ENCODE measurements at regions not wholly inside any gene's neighbourhood (a gene's known extent, or its start where the extent isn't known, plus 50 kb on each side); places are given as distances from the start of the nearest gene placed in this dataset.

DNA sequence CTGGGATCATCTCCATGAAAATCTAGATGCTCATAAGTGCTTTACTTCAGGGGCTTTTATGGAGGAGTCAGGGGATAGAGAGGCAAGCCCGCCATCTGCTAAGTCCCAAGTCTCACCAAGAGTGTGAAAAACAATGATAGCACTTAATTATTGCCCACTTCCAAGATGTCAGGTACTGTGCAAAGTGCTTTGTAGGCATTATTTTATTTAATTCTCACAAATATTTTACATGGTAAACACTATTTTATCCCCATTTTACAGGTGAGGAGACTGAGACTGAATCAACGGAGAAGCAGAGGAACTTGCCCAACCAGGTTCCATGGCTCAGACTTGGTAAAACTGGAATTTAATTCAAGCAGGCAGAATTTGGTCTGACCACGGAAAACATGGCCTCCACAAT lies 147.5 kb downstream of the ACKR3 start:
- DNase-seq (ENCODE audit: low read depth in 2 of 2) = no peak

DNA sequence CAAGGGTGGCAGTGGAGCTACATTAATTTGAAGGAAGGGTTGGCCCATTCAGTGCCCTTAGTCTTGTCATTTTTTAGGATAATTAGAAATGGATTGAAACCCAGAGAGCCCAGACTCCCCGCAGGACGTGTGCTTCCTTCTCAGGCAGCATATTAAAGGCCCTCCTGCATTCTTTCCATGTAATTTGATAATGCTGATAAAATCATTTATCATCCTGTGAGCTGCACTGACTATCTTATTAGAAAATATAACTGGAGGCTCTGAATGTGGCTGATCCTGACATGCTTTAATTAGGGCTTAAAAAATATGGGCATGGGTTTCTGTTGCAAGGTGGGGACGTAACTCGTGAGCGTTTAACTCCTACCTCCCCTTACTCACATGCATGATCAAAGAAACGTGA lies 148.1 kb downstream of the ACKR3 start:
- no peak for DNase-seq (ENCODE audit: low read depth in 2 of 2)

DNA sequence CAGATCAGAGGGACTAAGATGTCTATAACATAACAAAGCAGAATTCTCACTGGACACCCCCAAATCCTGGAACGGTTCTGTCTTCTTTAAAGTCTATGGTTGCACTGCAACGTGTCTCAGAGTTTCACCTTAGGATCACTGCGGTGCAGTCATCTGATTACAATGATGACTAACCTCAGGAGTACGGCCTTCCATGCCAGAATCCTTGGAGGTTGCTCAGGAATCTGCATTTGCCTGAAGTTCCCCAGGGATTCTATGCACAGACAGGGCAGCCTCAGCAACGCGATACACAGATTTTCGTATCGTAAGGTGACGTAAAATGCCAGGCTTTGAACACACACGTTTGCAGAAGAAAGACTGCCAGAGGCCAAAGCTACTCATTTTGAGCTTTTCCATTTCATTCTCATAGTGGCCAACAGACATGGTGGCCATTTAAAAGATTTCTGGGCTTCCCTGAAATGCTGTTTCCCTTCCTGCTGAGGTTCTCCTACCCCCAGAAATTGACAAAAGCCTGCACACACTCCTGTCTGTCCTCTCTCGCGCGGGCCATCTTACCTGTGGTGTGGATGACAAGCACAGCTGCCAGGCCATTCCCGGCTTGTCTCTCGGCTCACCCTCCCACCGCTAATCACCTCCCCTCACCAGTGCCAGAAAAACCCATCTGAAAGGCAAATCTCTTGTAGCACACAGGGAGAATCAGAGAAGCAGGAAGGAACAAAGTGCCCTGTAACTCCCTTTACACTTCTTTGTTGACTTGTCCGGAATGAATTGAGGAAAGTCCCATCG lies 148.8 kb downstream of the ACKR3 start:
- no peak for DNase-seq (ENCODE audit: low read depth in 2 of 2)

DNA sequence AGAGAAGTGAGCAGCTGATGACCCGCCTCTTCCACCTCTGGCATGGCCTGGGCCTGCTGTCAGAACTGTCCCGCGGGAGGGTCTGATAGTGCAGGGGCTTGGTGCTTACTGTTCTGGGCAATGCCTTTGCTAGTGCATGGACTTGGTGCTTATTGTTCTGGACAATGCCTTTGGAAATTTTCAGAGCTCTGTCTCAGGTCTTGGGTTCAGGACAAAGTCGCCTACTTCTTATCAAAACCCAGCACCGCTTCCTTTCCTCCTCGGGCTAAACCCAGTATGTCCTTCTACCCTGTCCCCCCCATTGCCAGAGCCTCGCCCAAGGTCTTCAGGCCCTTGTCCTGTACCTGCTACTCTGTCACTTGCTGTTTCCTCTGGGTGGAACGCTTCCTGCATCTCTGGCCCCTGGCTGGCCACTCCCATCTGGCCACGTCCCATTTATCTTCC lies 149.6 kb downstream of the ACKR3 start:
- DNase-seq (ENCODE audit: low read depth in 2 of 2) = no peak

DNA sequence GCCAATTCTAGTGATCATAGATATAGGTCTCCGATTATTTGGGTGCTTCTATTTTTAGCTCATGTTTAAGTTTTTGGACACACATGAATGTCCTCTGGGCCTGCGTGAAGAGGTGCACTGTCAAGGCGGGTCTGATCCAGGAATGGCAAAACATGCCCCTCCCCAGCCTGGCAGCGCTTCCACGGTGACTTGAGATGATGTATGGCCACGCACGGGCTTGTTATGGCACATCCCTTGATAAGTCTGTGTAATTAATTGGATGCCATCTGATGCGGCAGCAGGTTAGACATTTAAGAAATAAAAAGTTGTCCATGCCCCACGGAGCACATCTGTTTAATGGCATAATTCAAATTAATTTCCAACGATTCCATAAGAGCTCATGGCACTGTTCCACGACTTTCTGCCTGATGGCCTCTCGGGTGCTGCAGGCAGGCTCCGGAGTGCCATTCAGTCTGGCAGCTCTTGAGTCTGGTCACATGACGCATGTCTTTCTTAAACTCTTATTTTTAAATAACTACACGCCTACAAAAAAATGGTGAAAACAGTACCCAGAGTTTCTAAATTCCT lies 151.4 kb downstream of the ACKR3 start:
- no peak for DNase-seq (ENCODE audit: low read depth in 2 of 2)

DNA sequence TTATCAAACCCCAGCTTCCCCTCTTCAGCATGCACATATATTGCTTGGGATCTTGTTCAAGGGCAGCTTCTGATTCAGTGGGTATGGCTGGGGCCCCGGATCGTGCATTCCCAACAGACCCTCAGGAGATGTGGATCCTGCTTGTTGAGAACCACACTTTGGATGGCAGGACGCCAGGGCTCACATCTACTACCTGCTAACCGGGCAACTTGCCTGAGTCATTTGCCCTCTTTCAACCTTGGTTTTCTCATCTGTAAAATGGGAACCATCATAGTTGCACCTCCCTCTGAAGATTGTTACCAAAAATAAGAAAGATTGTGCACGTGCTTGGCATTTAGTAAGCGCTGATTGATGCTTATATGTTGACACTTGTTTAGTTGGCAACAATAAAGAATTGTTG lies 154.6 kb downstream of the ACKR3 start:
- DNase-seq (ENCODE audit: low read depth in 2 of 2) = no peak

DNA sequence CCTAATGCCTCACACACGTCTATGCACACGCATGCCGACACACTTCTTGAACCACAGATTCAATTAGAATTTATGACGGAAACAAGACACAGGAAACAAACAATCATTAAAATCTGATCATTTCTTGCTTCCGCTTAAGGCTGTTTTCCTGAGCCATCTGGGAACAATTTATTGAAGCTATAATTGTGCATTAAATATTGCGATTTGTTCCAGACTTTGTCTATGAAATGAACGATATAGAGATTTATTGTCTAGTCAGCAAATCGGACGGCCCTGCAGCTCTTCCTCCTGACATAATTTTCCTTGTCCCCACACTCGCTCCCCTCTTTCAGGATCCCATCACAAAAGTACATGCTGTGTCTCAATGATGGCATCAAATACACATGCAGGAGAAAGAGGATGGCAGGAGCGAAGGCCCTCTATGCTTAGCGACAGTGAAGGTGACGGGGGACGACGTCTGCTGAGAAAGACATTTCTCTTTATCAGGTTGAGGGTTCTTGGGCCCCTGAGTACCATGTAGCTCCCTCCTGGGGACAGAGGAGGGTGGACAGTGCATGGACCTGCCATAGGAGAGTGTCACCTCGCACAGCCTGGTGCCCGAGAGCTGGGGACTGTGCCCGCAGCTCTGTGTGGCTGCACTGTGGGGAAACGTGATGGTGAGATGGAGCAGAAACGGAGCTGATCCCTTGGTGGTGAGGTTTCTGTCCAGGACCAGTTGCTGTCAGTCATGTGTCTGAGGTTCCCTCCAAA lies 157.3 kb downstream of the ACKR3 start:
- DNase-seq (ENCODE audit: low read depth in 2 of 2) = no peak

DNA sequence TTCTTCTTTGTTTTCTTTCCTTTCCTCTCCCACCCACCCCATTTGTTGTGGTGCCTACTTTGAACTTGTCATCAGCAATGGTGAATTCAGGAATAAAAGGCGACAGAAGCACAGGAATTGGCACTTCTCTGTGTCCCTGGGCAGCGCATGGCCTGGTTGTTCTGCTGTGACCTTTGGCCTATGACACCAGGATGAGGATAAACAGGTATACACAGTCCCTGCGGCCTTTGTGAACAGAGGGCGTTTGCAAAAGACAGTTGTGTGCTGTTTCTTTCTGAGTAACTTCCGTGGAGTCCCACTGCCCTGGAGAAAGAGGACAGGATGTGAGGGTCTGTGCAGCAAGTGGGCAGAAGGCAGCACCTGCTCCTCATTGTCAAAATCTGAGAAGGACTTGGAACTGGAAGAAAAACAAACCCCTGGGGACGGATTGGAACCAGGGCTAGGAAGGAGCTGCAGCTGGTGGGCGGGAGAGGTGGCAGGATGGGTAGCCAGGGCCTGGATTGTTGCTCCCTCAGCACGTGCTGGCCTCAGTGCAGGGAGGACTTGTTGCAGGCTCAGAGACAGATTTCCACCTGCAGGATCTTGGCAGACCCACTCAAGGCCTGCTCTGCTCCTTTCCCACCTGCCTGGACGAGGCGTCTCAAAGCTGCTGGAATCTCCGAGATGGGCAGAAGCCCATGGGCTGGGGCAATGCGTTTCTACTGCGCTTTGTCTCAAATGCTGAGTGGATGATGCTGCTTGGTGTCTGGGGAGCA lies 159.5 kb downstream of the ACKR3 start:
- no peak for DNase-seq (ENCODE audit: low read depth in 2 of 2)

DNA sequence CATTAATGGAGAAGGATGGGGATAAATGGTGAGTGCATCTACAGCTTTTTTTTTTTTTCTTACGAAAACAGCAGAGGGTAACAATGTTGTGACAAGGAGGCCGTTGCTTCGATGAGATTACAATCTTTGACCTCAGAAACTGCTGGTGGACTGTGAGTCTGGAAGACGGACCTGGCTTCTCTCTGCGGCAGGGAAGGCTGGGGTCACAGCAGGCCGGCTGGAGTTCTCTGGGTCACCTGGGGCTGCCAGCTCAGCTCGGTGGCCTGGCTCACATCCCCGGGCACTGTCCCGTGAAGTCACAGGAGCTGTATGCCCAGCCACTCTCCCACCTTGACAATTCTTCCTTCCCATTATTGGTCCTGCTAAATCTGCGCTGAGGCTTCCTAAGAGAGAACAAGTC lies 160.8 kb downstream of the ACKR3 start:
- no peak for DNase-seq (ENCODE audit: low read depth in 2 of 2)

DNA sequence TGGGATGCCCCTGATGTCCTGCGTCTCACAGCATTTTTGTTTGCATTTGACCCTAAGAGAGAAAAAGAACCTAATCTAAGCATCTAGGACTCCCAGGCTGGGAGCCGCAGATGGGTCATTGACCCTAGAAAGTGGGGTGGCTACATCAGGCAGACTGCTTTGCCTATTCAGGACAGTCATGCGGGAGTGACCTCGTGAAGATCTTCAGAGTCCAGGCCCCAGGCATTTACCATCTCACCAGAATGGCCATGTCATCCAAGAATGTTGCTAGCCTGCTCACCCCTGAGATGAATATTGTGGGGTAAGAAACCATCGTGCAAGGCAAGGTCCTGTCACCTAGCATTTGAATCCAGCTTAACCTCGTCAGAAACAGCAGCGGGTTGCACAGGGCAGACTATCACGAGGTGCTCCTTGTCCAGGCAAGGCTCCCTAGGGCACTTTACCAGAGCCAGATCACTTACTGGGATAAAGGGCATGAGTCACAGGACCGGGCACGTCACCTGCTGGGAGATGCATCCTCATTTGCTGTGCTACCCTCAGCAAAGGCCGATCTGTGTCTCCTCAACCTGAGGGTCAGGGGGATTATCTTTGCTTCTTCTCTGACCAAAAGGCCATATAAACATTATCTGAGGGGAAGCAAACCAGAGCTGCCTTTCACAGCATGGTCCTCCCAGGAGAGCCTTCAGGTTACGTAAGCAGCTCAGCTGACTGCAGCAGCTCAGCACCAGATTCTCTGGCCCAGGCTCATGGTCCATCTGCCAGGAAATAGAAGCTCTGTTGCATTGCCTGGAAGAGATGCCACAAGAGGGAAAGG lies 162.3 kb downstream of the ACKR3 start:
- DNase-seq (ENCODE audit: low read depth in 2 of 2) = no peak

DNA sequence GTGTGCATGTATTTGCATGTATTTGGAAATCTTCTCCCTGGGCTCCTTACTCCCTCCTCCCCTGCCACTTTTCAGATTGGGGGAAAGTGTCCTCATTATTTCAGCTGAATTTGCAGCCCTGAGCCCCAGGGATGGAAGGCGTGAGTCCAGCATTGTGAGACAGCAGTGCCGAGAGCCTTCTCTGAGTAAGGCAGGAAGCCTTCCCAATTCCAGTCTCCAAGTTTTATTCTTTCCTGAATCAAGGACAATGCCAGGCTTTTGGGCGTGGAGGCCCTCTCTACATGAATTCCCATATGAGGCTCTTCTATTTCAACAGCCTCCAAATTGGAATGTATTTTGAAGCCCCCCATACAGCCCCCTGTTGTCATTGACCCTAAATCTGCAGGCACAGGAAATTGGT lies 163.5 kb downstream of the ACKR3 start:
- no peak for DNase-seq (ENCODE audit: low read depth in 2 of 2)

DNA sequence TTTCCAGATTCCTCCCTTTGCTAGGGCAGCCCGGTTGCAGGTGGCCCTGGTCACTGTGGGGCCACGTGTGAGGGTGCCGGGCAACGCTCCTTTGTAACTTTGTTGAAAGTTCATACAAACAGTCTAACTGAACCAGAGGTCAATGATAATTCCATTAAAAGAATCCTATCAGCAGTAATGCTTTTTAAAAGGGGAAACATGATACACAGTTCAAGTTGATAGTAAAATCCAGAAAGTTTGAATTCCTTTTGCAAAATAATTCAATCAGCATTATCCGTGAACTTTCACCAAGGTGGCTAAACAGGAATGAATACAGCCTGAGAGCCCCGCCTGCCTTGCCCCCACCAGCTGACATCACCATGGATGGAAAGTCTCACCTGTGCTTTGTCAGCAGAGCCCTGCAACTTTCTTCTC lies 166.2 kb downstream of the ACKR3 start:
- no peak for DNase-seq (ENCODE audit: low read depth in 2 of 2)

DNA sequence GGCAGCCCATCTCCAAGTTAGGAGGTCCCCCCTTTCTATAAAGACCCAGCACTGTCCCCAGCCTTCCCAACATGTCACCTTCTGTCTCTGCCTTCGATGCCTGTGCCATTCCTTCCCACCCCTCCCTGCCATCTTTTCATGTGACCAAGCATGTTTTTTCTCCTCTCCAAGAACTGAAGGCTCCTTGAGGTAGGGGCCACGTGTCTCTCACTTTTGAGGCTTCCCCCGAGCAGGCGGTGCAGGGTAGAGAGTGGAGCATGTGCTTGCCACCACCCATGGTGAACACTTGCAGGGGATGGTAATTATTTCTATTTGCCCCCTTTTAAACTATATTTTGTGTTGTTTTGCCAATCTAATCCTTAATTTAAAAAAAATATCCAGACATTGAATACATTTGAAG lies 168.4 kb downstream of the ACKR3 start:
- DNase-seq (ENCODE audit: low read depth in 2 of 2) = no peak

DNA sequence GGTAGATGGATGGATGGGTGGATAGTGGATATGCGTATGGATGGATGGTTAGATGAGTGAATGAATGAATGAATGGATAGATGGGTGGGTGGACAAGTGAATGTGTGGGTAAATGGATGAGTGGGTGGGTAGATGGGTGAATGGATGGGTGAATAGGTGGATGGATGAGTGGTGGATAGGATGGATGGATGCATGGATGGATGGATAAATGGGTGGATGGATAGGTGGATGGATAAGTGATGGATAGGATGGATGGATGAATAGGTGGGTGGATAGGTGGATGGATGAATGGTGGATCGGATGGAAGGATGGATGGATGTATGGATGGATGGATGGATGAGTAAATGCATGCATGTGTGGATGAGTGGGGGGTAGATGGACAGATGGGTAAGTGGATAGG lies 169.3 kb downstream of the ACKR3 start:
- no peak for DNase-seq (ENCODE audit: low read depth in 2 of 2)

DNA sequence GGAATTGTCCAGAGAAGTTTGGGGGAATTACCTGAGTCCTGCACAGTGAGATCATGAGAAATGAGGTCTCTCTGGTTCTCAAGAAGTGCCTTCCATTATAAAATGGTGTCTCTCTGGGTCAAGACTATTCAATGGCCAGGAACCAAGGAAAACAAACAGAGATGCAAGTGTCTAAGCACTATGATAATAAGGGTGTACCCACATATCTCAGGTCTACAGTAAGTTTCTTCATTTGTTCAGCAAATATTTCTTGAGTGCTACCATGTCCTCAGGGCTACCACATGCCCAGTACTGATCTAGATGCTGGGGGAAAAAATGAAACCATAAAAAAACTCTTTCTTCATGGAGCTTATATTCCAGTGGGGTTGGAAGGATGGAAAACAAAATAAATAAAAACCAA lies 170.0 kb downstream of the ACKR3 start:
- DNase-seq (ENCODE audit: low read depth in 2 of 2) = no peak

DNA sequence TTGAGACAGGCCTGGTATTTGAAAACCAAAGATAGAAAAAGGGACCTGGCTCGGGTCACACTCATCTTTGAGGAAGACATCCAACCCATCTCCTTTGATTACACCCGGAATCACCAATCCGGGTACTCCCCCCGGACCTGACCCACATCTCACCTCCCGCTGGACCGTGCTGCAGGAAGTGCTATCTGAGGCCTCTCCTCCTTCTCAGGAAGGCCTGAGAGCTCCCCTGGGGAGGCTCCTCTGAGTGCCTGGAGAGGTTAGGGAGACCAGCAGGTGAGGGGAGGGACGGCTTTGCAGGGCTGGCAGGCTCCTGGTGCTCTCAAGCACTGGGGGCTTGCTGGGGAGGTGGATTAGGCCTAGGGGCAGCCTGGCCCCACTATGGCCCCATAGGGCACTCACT lies 170.9 kb downstream of the ACKR3 start:
- no peak for DNase-seq (ENCODE audit: low read depth in 2 of 2)

DNA sequence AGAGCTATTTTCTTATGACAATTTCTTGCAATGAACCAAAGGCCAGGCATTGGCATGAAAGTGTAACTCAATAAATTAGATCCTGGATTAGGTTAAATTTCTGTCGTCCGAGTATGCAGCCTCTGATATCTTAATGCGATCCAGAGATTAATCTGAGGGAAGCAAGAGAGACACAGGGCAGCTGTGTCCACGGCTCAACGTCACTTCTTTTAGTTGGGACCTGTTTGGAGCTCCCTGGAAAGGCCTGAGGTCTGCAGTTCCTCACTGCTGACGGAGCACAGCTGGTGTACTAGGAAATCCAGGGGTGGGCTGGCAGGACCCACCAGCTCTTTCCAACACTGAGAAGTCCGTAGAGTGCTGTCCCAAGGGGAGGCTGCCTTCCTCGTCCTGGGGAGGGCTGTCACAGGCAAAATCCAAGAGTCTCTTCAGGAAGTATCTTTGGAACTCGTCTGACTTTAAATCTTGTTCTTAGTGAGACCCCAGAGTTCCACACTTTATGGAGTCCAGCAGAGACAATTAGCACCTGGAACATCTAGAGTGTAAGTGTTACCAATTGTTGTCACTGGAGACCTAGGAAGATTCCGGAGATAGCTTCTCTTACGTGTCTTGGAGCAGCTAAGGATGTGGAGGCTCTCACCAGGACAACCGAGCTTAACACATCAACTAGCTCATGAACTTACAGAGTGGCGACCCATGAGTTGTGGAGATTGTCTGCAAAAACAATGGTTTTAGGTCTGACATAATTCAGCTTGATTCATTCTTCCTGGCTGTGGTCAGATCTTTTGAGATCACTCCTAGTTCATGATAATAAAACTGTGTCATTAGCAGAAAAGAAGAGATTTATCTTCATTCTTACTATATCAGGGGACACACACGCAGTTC lies 173.7 kb downstream of the ACKR3 start:
- DNase-seq (ENCODE audit: low read depth in 2 of 2) = no peak

DNA sequence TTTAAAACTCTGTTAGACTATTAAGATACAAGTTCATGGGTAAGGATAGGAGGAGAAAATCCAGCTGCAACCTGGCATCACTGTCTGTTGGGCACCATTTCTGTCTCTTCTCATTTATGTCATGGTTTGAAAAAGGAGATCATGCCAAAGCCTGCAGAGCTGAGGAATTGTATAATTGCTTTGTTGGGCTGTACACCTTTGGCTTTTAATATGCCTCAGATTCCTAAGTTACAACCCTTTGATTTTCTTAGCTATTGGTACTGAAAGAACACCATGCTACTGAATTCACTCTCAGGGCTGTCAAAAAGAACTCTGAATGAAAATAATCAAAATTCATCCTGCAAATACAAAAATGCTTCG lies 174.3 kb downstream of the ACKR3 start:
- DNase-seq (ENCODE audit: low read depth in 2 of 2) = no peak

DNA sequence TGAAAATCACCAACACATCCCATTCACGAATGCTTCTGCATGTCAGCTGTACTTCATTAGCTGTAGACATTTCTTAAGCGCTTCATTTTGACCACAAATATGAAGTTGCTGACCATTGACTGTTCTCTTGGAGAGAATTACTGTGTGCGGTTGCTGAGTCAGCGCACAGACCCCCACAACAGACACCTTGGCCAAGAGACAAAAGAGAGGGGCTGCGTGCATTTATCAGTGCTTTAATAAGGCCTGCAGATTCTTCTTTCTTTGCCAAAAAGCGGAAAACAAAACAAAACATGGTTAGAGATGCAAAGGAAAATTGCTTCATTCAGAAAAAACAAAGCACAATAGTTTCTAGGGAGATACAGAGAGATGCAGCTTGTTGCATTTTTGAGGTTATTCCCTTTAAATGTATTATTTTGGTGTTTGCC lies 174.7 kb downstream of the ACKR3 start:
- DNase-seq (ENCODE audit: low read depth in 2 of 2) = no peak

DNA sequence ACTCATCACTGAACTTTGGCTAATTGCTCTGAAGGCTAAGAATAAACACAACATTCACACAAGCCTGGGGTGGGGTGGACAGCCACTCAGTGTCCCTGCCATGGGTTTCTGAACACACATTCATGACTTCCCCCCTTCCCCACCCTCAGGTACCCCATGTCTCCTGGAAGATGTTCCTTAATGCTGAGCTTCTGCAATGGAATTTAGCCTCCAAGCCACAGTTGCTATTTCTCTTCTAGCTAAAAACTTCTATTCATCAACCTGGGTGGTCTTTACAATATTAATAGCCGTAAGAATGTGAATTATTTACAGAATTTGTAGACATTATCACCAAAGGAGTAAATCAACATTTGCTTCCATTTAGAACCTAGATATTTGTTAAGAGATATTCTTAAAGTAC lies 175.1 kb downstream of the ACKR3 start:
- DNase-seq (ENCODE audit: low read depth in 2 of 2) = no peak

All from stimulated activated CD8-positive, alpha-beta memory T cell treated with anti-CD3 and anti-CD28 coated beads, Interleukin-7, amount 100 ng/mL, for 4 hours (primary cell).